Neural progenitor cell (in vitro differentiated cells): ENCODE measurements at regions not wholly inside any gene's neighbourhood (a gene's known extent, or its start where the extent isn't known, plus 50 kb on each side); places are given as distances from the start of the nearest gene placed in this dataset.

Experiments used
- DNase-seq: peaks from one replicate; pipeline ENCODE4 v3.0.0-alpha.2; 2016; ENCODE audit warnings: low spot score
- H2AFZ ChIP-seq: fragments of 200-600 bp; sonication (generic); replicated peaks from 2 replicates; pipeline ENCODE4 v1.6.1; 2016; ENCODE audit warnings: antibody characterized with exemption
- H3F3A ChIP-seq: fragments of 200-600 bp; sonication (generic); 2 replicates; pipeline ENCODE4 v1.6.1; 2016; ENCODE audit warnings: antibody characterized with exemption, low read depth
- H3K27ac ChIP-seq: fragments of 200-600 bp; sonication (generic); 2 replicates; pipeline ENCODE4 v1.5.1; 2016; ENCODE audit warnings: mild to moderate bottlenecking
- H3K27me3 ChIP-seq: fragments of 200-600 bp; sonication (generic); 2 replicates; pipeline ENCODE4 v1.6.1; 2016; ENCODE audit warnings: mild to moderate bottlenecking, moderate library complexity
- H3K36me3 ChIP-seq: fragments of 200-600 bp; sonication (generic); 2 replicates; pipeline ENCODE4 v1.5.1; 2016
- H3K4me1 ChIP-seq: fragments of 200-600 bp; sonication (generic); 2 replicates; pipeline ENCODE4 v1.6.1; 2016; ENCODE audit warnings: mixed run types
- H3K4me2 ChIP-seq: fragments of 200-600 bp; sonication (generic); 2 replicates; pipeline ENCODE4 v1.6.1; 2016
- H3K4me3 ChIP-seq: fragments of 200-600 bp; sonication (generic); 2 replicates; pipeline ENCODE4 v1.5.1; 2016
- H3K79me2 ChIP-seq: fragments of 200-600 bp; sonication (generic); 2 replicates; pipeline ENCODE4 v1.6.1; 2016; ENCODE audit warnings: low read depth
- H3K9ac ChIP-seq: fragments of 200-600 bp; sonication (generic); 2 replicates; pipeline ENCODE4 v1.6.1; 2016
- H3K9me3 ChIP-seq: fragments of 200-600 bp; sonication (generic); 2 replicates; pipeline ENCODE4 v1.5.1; 2016; ENCODE audit warnings: low read depth
- H4K20me1 ChIP-seq: fragments of 200-600 bp; sonication (generic); 2 replicates; pipeline ENCODE4 v1.6.1; 2016; ENCODE audit warnings: low read depth
- H3K27ac Mint-ChIP-seq: 3 replicates; pipeline ENCODE4 v1.8.0; 2021; ENCODE audit warnings: mixed read lengths
- H3K27me3 Mint-ChIP-seq: 2 replicates; pipeline ENCODE4 v1.8.0; 2022; ENCODE audit warnings: low read depth, mild to moderate bottlenecking, inconsistent platforms, moderate library complexity, mixed read lengths; ENCODE audit not compliant: insufficient read depth
- H3K36me3 Mint-ChIP-seq: 3 replicates; pipeline ENCODE4 v1.8.0; 2021; ENCODE audit warnings: mixed read lengths
- H3K4me1 Mint-ChIP-seq: 3 replicates; pipeline ENCODE4 v1.8.0; 2021; ENCODE audit warnings: mixed read lengths
- H3K4me3 Mint-ChIP-seq: 3 replicates; pipeline ENCODE4 v1.8.0; 2021; ENCODE audit warnings: mild to moderate bottlenecking, moderate library complexity, mixed read lengths
- H3K9me3 Mint-ChIP-seq: 3 replicates; pipeline ENCODE4 v1.8.0; 2020; ENCODE audit warnings: mixed read lengths
- CTCF ChIP-seq: fragments of 200-600 bp; sonication (generic); IDR thresholded peaks from 2 replicates; pipeline ENCODE4 v1.5.1; 2017; ENCODE audit warnings: antibody characterized with exemption, mild to moderate bottlenecking
- EZH2 ChIP-seq: fragments of 200-600 bp; sonication (generic); IDR thresholded peaks from 2 replicates; pipeline ENCODE4 v1.6.1; 2017; ENCODE audit warnings: antibody characterized with exemption, mild to moderate bottlenecking, moderate library complexity
- EZH2phosphoT487 ChIP-seq: fragments of 200-600 bp; sonication (generic); IDR thresholded peaks from 2 replicates; pipeline ENCODE4 v1.6.1; 2017; ENCODE audit warnings: antibody characterized with exemption

- H3K27ac Mint-ChIP-seq = no peak overlapping the region
- Histone ChIP-seq H3F3A (no peaks in the 10 kb centered on the region), H2AFZ (no peak overlapping the region), H3K27ac (no peak overlapping the region), H4K20me1 (no peaks in the 10 kb centered on the region), H3K4me1 (no peaks in the 10 kb centered on the region), H3K4me3 (no peak overlapping the region), H3K79me2 (no peaks in the 10 kb centered on the region), H3K36me3 (no peaks in the 10 kb centered on the region), H3K9ac (no peak overlapping the region), H3K27me3 (no peaks in the 10 kb centered on the region), H3K4me2 (no peak overlapping the region), H3K9me3 (no peaks in the 10 kb centered on the region)
- no peak for DNase-seq
- no peak for TF ChIP-seq EZH2phosphoT487
- no peak for TF ChIP-seq CTCF
- no peak for TF ChIP-seq EZH2
- H3K27me3 Mint-ChIP-seq = no peaks in the 10 kb centered on the region
- H3K9me3 Mint-ChIP-seq = no peaks in the 10 kb centered on the region
- H3K4me3 Mint-ChIP-seq = no peak overlapping the region
- H3K36me3 Mint-ChIP-seq = no peaks in the 10 kb centered on the region
- H3K4me1 Mint-ChIP-seq = no peaks in the 10 kb centered on the region
Measured at GRCh38 chr4:125948021-125948420, 633.3 kb downstream of the FAT4 start.

GRCh38 chr4:125951261-125951887 is 636.6 kb downstream of the FAT4 start:
- Histone ChIP-seq H4K20me1 (no peaks in the 10 kb centered on the region), H3K4me3 (no peak overlapping the region), H3K9me3 (no peaks in the 10 kb centered on the region), H3K4me1 (no peaks in the 10 kb centered on the region), H2AFZ (no peak overlapping the region), H3K36me3 (no peaks in the 10 kb centered on the region), H3K27me3 (no peaks in the 10 kb centered on the region), H3K4me2 (no peak overlapping the region), H3K79me2 (no peaks in the 10 kb centered on the region), H3K27ac (no peak overlapping the region), H3K9ac (no peak overlapping the region), H3F3A (no peaks in the 10 kb centered on the region)
- Mint-ChIP-seq H3K27ac (no peak overlapping the region), H3K4me3 (no peak overlapping the region), H3K36me3 (no peaks in the 10 kb centered on the region), H3K4me1 (no peaks in the 10 kb centered on the region), H3K9me3 (no peaks in the 10 kb centered on the region), H3K27me3 (peaks cover under 1% of the 10 kb centered on the region)
- no peak for TF ChIP-seq EZH2
- DNase-seq = no peak

- H3K27ac Mint-ChIP-seq = no peak overlapping the region
- Histone ChIP-seq H3K4me1 (no peaks in the 10 kb centered on the region), H3K27me3 (no peaks in the 10 kb centered on the region), H3K4me2 (no peak overlapping the region), H3K36me3 (no peaks in the 10 kb centered on the region), H3K27ac (no peak overlapping the region), H4K20me1 (no peaks in the 10 kb centered on the region), H2AFZ (no peak overlapping the region), H3K79me2 (no peaks in the 10 kb centered on the region), H3K9ac (no peak overlapping the region), H3K4me3 (no peak overlapping the region), H3K9me3 (no peaks in the 10 kb centered on the region), H3F3A (no peaks in the 10 kb centered on the region)
- no peaks in the 10 kb centered on the region for H3K4me1 Mint-ChIP-seq
- DNase-seq = no peak
- H3K27me3 Mint-ChIP-seq = peaks cover 4% of the 10 kb centered on the region
- H3K4me3 Mint-ChIP-seq = no peak overlapping the region
- no peaks in the 10 kb centered on the region for H3K36me3 Mint-ChIP-seq
- H3K9me3 Mint-ChIP-seq = no peaks in the 10 kb centered on the region
- TF ChIP-seq EZH2 = no peak
- TF ChIP-seq EZH2phosphoT487 = no peak
- TF ChIP-seq CTCF = no peak
Measured at GRCh38 chr4:125952631-125953030, 637.9 kb downstream of the FAT4 start.

GRCh38 chr4:125956276-125956675 is 641.5 kb downstream of the FAT4 start:
- H3K27ac Mint-ChIP-seq = no peak overlapping the region
- Histone ChIP-seq H3K79me2 (no peaks in the 10 kb centered on the region), H3K27me3 (no peaks in the 10 kb centered on the region)

More at GRCh38 chr4:125956276-125956675, 641.5 kb downstream of the FAT4 start:
- Histone ChIP-seq H2AFZ (no peak overlapping the region), H3K4me1 (no peaks in the 10 kb centered on the region), H3K4me3 (no peak overlapping the region), H4K20me1 (no peaks in the 10 kb centered on the region), H3K4me2 (no peak overlapping the region), H3K9me3 (no peaks in the 10 kb centered on the region), H3K9ac (no peak overlapping the region), H3K36me3 (no peaks in the 10 kb centered on the region), H3F3A (no peaks in the 10 kb centered on the region), H3K27ac (no peak overlapping the region)
- DNase-seq = no peak
- H3K4me3 Mint-ChIP-seq = no peak overlapping the region
- H3K4me1 Mint-ChIP-seq = no peaks in the 10 kb centered on the region
- TF ChIP-seq EZH2 (no peak), EZH2phosphoT487 (no peak), CTCF (no peak)
- H3K36me3 Mint-ChIP-seq = no peaks in the 10 kb centered on the region
- H3K27me3 Mint-ChIP-seq = peaks cover 4% of the 10 kb centered on the region
- H3K9me3 Mint-ChIP-seq = no peaks in the 10 kb centered on the region
